H1 (cell line): ENCODE measurements at regions not wholly inside any gene's neighbourhood (a gene's known extent, or its start where the extent isn't known, plus 50 kb on each side); places are given as distances from the start of the nearest gene placed in this dataset.

Experiments used
- CTCF ChIA-PET: fragments of 300-600 bp; sonication (Branson Sonifier 250); formaldehyde crosslinking; loops from one replicate; lab custom pipeline; 2021; ENCODE audit not compliant: partially characterized antibody; lab: Charles Lee
- POLR2A ChIA-PET: fragments of 300-600 bp; sonication (Branson Sonifier 250); formaldehyde crosslinking; loops from one replicate; lab custom pipeline; 2021; ENCODE audit warnings: inconsistent platforms; ENCODE audit not compliant: partially characterized antibody; lab: Charles Lee
- DNase-seq, 2 experiments: peaks; one replicate each; pipeline versions ENCODE4 v3.0.0 to v3.0.0-alpha.2; 2010 to 2022; ENCODE audit warnings: low spot score in 2 of 2, low read depth in 1 of 2, mixed read lengths in 1 of 2
- FAIRE-seq: peaks from 2 replicates; lab custom pipeline; 2011; peaks lifted over from hg19 to GRCh38; lab: Jason Lieb, UNC
- H2AFZ ChIP-seq: 2 replicates; pipeline ENCODE4 v1.8.1; 2012; ENCODE audit warnings: low read length, inconsistent platforms
- H2AK5ac ChIP-seq: 2 replicates; pipeline ENCODE4 v1.6.1; 2013; ENCODE audit warnings: low read depth, low read length
- H2BK120ac ChIP-seq: replicated peaks from 2 replicates; pipeline ENCODE3; 2013; ENCODE audit warnings: low read depth, low read length, inconsistent platforms
- H2BK12ac ChIP-seq: 2 replicates; pipeline ENCODE4 v1.6.1; 2013; ENCODE audit warnings: low read depth, low read length
- H2BK15ac ChIP-seq: 2 replicates; pipeline ENCODE4 v1.6.1; 2013; ENCODE audit warnings: low read length
- H2BK20ac ChIP-seq: 2 replicates; pipeline ENCODE4 v1.6.1; 2013; ENCODE audit warnings: low read length
- H2BK5ac ChIP-seq: 2 replicates; pipeline ENCODE4 v1.6.1; 2013; ENCODE audit warnings: low read depth, low read length
- H3K14ac ChIP-seq: 2 replicates; pipeline ENCODE4 v1.6.1; 2013; ENCODE audit warnings: inconsistent platforms; ENCODE audit not compliant: insufficient read length
- H3K18ac ChIP-seq: 2 replicates; pipeline ENCODE4 v1.6.1; 2013; ENCODE audit warnings: low read length; ENCODE audit errors: extremely low read depth
- H3K23ac ChIP-seq: 2 replicates; pipeline ENCODE4 v1.6.1; 2013; ENCODE audit warnings: inconsistent platforms; ENCODE audit not compliant: insufficient read length
- H3K23me2 ChIP-seq: 2 replicates; pipeline ENCODE4 v1.6.1; 2013; ENCODE audit warnings: low read depth, low read length
- H3K27ac ChIP-seq: 2 replicates; pipeline ENCODE4 v1.6.1; 2011; ENCODE audit warnings: low read depth, low read length, inconsistent platforms
- H3K27me3 ChIP-seq, 4 experiments: replicated peaks in 1 of 4; 1 replicate in 1 of 4; 2 replicates in 3 of 4; pipeline versions ENCODE4 v1.6.1 to v1.8.1; 2011 to 2013; ENCODE audit warnings: low read length in 3 of 4, mild to moderate bottlenecking in 3 of 4, inconsistent platforms in 2 of 4, mixed read lengths in 2 of 4, moderate library complexity in 1 of 4; ENCODE audit not compliant: control insufficient read depth in 3 of 4, insufficient read depth in 3 of 4; ENCODE audit errors: extremely low read depth in 1 of 4
- H3K36me3 ChIP-seq, 4 experiments: 2 replicates each; pipeline versions ENCODE4 v1.6.1 to v1.8.1; 2011 to 2013; ENCODE audit warnings: mild to moderate bottlenecking in 4 of 4, low read length in 3 of 4, moderate library complexity in 2 of 4, control low read depth in 1 of 4, inconsistent platforms in 1 of 4; ENCODE audit not compliant: insufficient read depth in 4 of 4, control insufficient read depth in 2 of 4
- H3K4ac ChIP-seq: replicated peaks from 2 replicates; pipeline ENCODE3; 2013; ENCODE audit warnings: low read length, low read depth, mixed read lengths, inconsistent platforms; ENCODE audit not compliant: insufficient read length
- H3K4me1 ChIP-seq, 4 experiments: replicated peaks in 1 of 4; 1 replicate in 1 of 4; 2 replicates in 3 of 4; pipeline versions ENCODE4 v1.6.1 to v1.8.1; 2011 to 2013; ENCODE audit warnings: low read length in 3 of 4, inconsistent platforms in 2 of 4, mixed read lengths in 1 of 4; ENCODE audit not compliant: insufficient read depth in 4 of 4, control insufficient read depth in 3 of 4
- H3K4me2 ChIP-seq, 2 experiments: 2 replicates each; pipeline versions ENCODE4 v1.6.1 to v1.8.1; 2011 to 2013; ENCODE audit warnings: low read depth in 2 of 2, low read length in 2 of 2, control low read depth in 1 of 2, inconsistent platforms in 1 of 2, mild to moderate bottlenecking in 1 of 2; ENCODE audit not compliant: insufficient read depth in 1 of 2
- H3K4me3 ChIP-seq, 4 experiments: fragments of 200-600, 300-600 bp in 1 of 4; sonication (generic), shearing (Covaris generic), sonication (Bioruptor Twin) in 1 of 4; 2 replicates each; pipeline versions ENCODE4 v1.5.1 to v1.8.1; 2011 to 2016; ENCODE audit warnings: low read length in 4 of 4, low read depth in 3 of 4, control low read depth in 2 of 4, inconsistent platforms in 2 of 4, mild to moderate bottlenecking in 2 of 4, mixed read lengths in 1 of 4, moderate library complexity in 1 of 4; ENCODE audit not compliant: insufficient read depth in 2 of 4; ENCODE audit errors: extremely low read depth in 1 of 4
- H3K56ac ChIP-seq: replicated peaks from 2 replicates; pipeline ENCODE3; 2013; ENCODE audit warnings: low read depth, mild to moderate bottlenecking, mixed read lengths, low read length, inconsistent platforms; ENCODE audit not compliant: insufficient read length
- H3K79me1 ChIP-seq: 2 replicates; pipeline ENCODE4 v1.6.1; 2013; ENCODE audit warnings: low read depth, low read length, control low read depth
- H3K79me2 ChIP-seq, 2 experiments: 2 replicates each; pipeline versions ENCODE4 v1.6.1 to v1.8.1; 2012 to 2013; ENCODE audit warnings: low read length in 2 of 2, mild to moderate bottlenecking in 2 of 2, inconsistent platforms in 1 of 2; ENCODE audit not compliant: insufficient read depth in 2 of 2, control insufficient read depth in 1 of 2
- H3K9ac ChIP-seq, 4 experiments: replicated peaks in 1 of 4; 1 replicate in 1 of 4; 2 replicates in 3 of 4; pipeline versions ENCODE4 v1.6.1 to v1.8.1; 2011 to 2013; ENCODE audit warnings: low read depth in 3 of 4, low read length in 3 of 4, control low read depth in 2 of 4, mild to moderate bottlenecking in 2 of 4, moderate library complexity in 2 of 4, inconsistent platforms in 1 of 4; ENCODE audit errors: extremely low read depth in 1 of 4
- H3K9me3 ChIP-seq, 2 experiments: 2 replicates each; pipeline versions ENCODE4 v1.6.1 to v1.8.1; 2012 to 2013; ENCODE audit warnings: mild to moderate bottlenecking in 2 of 2, moderate library complexity in 2 of 2, control low read depth in 1 of 2, inconsistent platforms in 1 of 2, low read depth in 1 of 2, low read length in 1 of 2, mixed read lengths in 1 of 2; ENCODE audit not compliant: insufficient read depth in 2 of 2
- H4K20me1 ChIP-seq, 2 experiments: replicated peaks in 1 of 2; 2 replicates each; pipeline versions ENCODE3 to v1.8.1; 2011 to 2013; ENCODE audit warnings: inconsistent platforms in 2 of 2, low read length in 2 of 2, mild to moderate bottlenecking in 1 of 2; ENCODE audit not compliant: insufficient read depth in 2 of 2, control insufficient read depth in 1 of 2
- H4K5ac ChIP-seq: 2 replicates; pipeline ENCODE4 v1.6.1; 2013; ENCODE audit warnings: low read length, low read depth, mixed read lengths, inconsistent platforms; ENCODE audit not compliant: insufficient read length
- H4K8ac ChIP-seq: 2 replicates; pipeline ENCODE4 v1.8.0; 2013; ENCODE audit warnings: mild to moderate bottlenecking, moderate library complexity, low read length, inconsistent platforms; ENCODE audit not compliant: insufficient read depth; ENCODE audit errors: extremely low read depth
- H4K91ac ChIP-seq: replicated peaks from 2 replicates; pipeline ENCODE3; 2013; ENCODE audit warnings: low read length, mixed read lengths, inconsistent platforms; ENCODE audit not compliant: insufficient read length
- CHD7 ChIP-seq: fragments of 300-600 bp; sonication (generic); IDR thresholded peaks from 2 replicates; pipeline ENCODE4 v1.7.1; 2012; ENCODE audit warnings: low read length, moderate library complexity, mild to moderate bottlenecking, inconsistent platforms; ENCODE audit not compliant: insufficient replicate concordance
- WGBS, 2 experiments: shearing (Covaris generic) in 1 of 2; methylation state at CpG; one replicate each; pipeline versions ENCODE4 v1.1.6 to v1.1.7; 2013 to 2015; ENCODE audit warnings: low lambda C conversion rate in 2 of 2, mixed read lengths in 2 of 2, inconsistent platforms in 1 of 2, low coverage in 1 of 2, missing lambda C conversion rate in 1 of 2; ENCODE audit not compliant: insufficient replicate concordance in 2 of 2, insufficient coverage in 1 of 2, insufficient read length in 1 of 2; ENCODE audit errors: extremely low coverage in 1 of 2, missing lambda C conversion rate in 1 of 2; 5-methylcytosine and 5-hydroxymethylcytosine counted together

GRCh38 chr21:28074676-28075075 lies 918.0 kb downstream of the LTN1 start:
- Histone ChIP-seq H3K4me3 (no peak overlapping the region), H3K23ac (no peak overlapping the region), H3K79me2 (no peaks in the 10 kb centered on the region), H2BK12ac (no peak overlapping the region), H2AFZ (no peak overlapping the region), H3K4me1 (peaks cover 0 to 3% (median under 1%) of the 10 kb centered on the region in 4 experiments; a peak in 2 of 7 replicates), H4K8ac (no peak overlapping the region), H2BK20ac (no peak overlapping the region), H4K91ac (no peak overlapping the region), H3K4ac (no peak overlapping the region), H3K14ac (no peak overlapping the region), H3K23me2 (no peaks in the 10 kb centered on the region; the same call in 1 of the 2 replicates), H3K4me2 (no peak overlapping the region), H4K20me1 (no peaks in the 10 kb centered on the region), H3K56ac (no peak overlapping the region), H4K5ac (no peak overlapping the region), H2BK5ac (no peak overlapping the region), H3K18ac (no peak overlapping the region), H3K9me3 (no peaks in the 10 kb centered on the region), H3K36me3 (no peaks in the 10 kb centered on the region), H3K79me1 (no peaks in the 10 kb centered on the region), H3K9ac (no peak overlapping the region), H2BK120ac (no peak overlapping the region), H3K27me3 (no peaks in the 10 kb centered on the region), H3K27ac (no peak overlapping the region), H2BK15ac (no peak overlapping the region), H2AK5ac (no peak overlapping the region)
- POLR2A ChIA-PET: no interaction called here
- FAIRE-seq (no peak), DNase-seq (no peak)
- CTCF ChIA-PET: interaction anchor here (1.1 kb wide), 1 partner anchor 161 kb away, joined by 3 read pairs; no protein-coding TSS in a partner anchor
- WGBS, 2 experiments: no CpG with 5 or more reads among the region's 1 CpG
- TF ChIP-seq CHD7: no peak
